NCI-H2107 treated with DMSO at 0.1 percent for 48 hours (cell line): ENCODE measurements at regions not wholly inside any gene's neighbourhood (a gene's known extent, or its start where the extent isn't known, plus 50 kb on each side); places are given as distances from the start of the nearest gene placed in this dataset.

Experiments
- DNase-seq: peaks from one replicate; lab custom pipeline; 2025; ENCODE audit not compliant: unreplicated experiment; lab: John Stamatoyannopoulos, UW

DNA sequence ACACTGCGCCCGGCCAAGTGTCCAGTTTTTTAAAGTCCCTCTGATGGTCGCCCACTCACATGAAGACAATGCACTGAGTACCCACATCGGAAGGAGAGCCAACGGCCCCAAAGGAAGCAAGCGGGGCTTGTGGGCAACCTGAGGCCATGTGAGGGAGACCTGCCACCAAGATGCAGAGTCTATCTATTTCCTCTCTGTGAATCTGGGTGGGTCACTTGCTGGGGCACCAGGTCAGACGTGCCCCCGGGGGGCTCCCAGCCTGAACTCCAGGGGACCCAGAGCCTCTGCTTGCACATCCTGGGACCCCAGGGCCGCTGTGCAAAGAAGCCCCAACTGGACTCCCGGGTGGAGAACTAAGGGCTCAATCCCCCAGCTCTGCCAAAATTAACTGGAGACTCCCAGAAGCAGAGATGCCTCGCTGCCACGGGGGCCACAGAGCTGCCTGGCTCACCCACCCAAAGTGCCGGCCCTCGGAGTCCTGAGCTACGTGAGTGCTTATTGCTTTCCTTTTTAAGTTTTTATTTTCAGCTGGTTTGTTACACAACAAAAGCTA is 106.4 kb downstream of the BRD1 start:
- no peak for DNase-seq

- DNase-seq = no peak
Measured at GRCh38 chr22:49720279-49720959, 107.3 kb downstream of the BRD1 start.

GRCh38 chr22:49719046-49719445 is 108.6 kb downstream of the BRD1 start:
- no peak for DNase-seq

DNA sequence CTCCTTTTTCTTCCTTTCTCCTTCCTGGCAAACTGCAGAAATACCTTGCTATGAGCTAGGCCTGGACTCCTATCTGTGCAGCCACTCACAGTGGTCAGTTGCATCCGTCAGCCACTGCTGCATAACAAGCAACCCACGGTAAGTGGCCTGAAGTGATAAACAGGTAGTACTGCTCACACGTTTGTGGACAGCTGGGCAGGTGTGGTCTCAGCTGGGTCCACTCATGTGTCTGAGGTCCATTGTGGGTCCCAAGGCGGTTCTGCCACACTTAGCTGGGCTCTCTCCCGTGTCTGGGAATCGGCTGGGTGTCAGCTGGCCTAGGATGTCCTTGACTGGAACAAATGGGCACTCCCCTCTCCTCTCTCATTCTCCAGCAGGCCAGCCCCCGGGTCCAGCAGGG is 109.3 kb downstream of the BRD1 start:
- no peak for DNase-seq

DNA sequence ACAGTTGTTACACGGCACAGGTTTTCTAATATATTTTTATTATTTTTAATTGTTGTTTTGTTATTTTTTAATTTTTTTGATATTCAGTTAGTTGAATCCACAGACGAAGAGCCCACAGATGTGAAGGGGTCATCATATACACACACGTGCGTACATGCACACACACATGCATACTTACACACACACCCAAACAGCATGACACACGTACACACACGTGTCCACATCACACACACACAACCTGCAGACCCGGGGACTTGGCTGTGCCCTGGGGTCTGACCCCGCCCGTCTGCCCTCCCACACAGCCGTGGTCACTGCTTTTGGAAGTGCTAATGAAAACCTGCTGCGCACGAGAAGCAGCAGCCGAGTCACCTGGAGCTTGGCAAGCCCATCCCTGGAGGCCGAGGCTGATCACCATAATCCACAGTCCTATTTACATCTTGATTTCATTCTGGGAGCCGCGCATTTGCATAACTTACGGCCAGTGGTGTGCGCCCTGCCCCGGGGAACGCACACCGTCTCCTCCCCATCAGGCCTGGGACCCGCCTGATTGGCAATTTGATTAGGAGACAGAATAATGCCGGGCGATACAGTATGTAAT is 110.3 kb downstream of the BRD1 start:
- no peak for DNase-seq

DNA sequence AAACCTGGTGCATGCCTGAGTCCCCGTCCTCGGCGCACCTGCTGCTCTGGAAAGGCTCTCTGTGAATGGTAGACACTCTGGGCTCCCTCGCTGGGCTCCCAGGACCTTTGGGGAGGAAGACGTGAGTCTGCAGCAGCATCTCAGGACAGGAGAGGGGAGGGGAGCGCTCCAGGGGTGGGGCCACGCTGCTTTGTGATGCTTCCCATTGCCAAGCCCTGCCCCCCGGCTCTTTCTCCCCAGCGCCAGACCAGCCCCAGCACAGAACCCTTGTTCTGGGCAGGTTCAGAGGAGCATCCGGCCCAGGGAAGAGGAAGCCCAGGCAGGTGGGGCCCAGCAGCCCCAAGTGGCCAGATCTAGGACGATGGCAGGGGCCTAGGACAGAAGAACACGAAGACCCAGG is 111.2 kb downstream of the BRD1 start:
- no peak for DNase-seq

- DNase-seq = no peak
Measured at GRCh38 chr22:49715450-49715849, 112.2 kb downstream of the BRD1 start.

DNA sequence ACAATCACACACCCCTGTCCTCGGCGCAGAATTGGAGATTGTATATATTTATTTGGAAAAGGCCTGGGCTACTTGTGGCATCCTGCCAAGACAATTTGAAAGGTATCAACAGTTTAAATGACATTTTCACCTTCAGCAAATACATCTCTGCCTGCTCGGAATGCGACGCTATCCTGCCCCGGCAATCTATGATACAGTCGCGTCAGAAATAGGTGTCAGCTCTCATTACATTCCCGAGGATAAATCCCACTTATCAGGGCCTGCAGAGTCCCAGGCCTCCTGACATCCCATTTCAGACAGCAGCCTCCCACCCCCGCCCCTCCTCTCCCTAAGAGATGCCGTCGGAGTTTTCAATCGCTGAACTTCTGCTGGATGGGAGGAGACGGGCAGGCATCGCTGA is 114.7 kb downstream of the BRD1 start:
- no peak for DNase-seq

- no peak for DNase-seq
Measured at GRCh38 chr22:49712195-49712791, 115.4 kb downstream of the BRD1 start.

DNA sequence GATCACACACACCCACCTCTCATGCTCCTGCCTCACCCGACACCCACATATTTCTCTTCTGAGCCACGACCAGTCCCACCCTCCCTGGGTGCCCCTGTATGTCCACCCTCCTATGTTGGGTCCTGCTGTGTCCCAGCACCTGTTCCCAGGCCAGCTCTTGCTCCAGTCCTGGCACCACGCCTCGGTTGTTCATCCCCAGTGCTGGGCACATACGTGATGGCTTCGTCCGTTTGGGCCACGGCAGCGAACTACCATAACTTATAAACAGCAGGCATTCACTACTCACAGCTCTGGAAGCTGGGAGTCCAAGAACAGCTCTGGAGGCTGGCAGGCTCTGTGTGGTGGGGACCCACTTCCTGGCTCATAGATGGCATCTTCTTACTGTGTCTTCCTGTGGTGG is 116.9 kb downstream of the BRD1 start:
- DNase-seq = no peak

- DNase-seq = no peak
Measured at GRCh38 chr22:49709464-49709863, 118.2 kb downstream of the BRD1 start.

DNA sequence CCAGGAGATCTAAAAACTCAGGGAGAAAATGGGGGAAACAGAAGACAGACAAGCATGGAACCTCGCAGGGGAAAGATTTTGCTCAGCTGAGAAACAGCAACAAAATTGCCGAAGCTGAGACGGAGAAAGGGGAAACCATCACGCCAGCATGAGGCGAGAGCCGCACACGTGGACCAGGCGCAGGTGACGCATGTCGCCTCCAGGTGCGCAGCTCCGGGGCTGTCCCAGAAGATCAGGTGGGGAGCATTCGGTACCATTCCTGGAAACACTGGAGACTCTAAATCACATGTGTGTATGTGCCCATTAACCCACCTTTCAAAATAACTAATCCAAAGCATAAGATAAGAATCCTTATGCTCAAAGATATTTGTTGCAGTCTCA is 121.7 kb downstream of the BRD1 start:
- DNase-seq = no peak

- DNase-seq = no peak
Measured at GRCh38 chr22:49705216-49705971, 122.3 kb downstream of the BRD1 start.

DNA sequence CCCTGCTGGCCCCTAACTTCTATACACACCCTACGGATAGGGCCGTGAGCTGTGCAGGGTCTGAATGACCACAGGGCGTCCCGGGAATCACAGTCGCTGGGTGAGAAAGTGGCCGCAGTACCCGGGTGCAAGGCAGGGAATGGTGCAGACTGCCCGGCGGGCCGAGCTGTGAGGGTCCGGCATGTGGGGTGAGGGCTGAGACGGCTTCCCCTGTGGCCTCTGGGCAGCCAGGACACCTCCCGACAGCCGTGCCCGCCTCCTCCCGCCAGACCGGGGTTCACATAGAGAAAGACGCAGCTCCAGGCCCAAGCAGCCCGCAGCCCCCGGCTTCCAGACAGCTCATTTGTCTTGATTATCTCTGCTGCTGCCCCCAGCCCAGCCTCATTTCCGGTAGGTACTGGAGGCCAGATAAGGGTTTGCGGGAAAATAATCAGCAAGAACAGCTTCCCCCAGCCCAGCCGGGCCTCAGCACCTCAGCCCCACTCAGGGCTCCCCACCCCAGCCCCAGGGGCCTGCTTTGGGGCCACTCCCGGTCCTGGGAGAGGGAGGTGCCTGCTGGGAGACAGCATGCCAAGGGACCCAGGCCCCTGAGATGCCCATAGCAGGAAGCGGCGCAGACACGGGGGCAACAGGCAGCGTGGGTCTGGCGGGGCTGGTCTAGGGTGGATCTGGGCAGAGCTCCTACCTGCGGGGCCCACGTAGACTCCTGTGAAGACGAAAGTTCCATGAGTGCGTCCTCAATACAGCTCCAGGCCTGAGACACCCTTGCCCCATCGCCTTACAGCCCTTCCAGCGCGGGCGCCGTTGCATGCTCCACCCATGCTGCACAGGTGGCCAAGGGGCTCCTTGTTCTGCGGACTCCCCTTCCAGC is 123.1 kb downstream of the BRD1 start:
- DNase-seq = no peak

- no peak for DNase-seq
Measured at GRCh38 chr22:49703990-49704344, 123.7 kb downstream of the BRD1 start.

- no peak for DNase-seq
Measured at GRCh38 chr22:49703505-49703904, 124.2 kb downstream of the BRD1 start.

DNA sequence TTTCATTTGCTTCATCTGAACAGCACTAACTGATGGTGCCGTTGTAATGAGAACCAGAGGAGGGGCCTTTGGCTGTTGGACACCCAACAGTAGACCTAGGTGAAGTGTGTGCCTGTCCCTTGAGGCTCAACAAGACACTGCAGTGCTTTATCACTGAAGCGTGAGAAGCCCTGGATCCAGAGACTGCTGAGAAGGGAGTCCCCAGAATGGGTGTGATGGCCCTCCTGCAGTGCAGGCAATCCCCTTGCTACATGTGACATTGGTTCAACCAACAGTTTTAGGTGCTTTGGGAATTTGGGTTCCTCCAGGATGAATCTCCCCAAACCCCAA is 125.6 kb downstream of the BRD1 start:
- no peak for DNase-seq

DNA sequence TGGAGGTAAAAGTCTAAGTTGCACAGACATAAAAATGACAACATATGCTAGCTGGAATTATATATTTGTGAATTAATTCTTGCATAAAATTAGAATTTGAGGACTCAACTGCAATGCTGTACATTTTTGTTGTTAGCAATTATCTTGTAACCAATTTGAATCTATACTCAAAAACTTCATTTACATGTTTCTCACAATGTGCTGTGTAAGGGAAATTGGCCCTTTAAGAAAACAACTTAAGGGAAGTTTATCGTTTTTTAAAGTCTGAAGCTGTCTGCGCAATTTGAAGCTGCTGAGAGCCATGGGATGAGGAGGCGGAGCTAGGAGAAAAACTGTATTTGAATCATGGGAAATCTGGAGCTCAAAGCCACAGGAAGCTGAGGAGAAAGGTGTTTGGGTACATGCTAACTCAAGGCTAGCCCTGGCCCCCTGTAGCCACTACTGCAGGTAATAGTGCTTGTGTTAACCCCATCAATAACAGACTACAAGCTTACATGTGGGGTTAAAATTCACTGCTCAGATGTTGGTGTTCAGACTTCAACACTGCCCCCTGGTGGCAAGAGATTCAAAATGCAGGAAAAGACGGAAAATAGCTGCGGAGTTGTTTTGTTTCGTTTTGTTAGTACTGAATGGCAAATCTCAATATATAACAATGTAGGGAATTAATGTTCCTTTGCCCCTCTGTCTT is 126.1 kb downstream of the BRD1 start:
- no peak for DNase-seq

DNA sequence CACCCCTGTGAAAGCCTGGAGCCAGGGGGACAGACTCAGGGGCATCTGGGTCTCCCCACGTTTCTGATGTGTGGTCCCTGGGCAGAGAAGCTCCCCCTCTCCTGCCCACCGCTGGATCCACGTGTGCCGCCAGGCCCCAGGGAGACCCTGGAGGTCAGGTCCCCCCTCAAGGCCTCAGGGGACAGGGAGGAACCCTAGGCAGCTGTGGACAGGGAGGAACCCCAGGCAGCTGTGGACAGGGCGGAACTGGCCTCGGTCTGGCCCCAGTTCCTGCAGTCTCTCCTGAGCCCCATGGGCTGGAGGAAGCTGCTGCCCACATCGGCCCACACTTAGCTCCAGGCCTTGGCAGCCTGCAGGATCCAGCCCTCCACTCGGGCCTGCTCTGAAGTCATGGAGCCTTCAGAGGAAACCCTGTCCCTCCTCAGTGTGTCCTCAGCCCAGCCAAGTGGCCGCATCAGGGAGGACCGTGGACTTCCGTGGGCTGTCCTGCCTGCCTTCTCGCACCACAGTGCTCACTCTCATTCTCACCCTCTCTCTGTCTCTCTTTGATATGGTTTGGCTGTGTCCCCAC is 127.7 kb downstream of the BRD1 start:
- no peak for DNase-seq

DNA sequence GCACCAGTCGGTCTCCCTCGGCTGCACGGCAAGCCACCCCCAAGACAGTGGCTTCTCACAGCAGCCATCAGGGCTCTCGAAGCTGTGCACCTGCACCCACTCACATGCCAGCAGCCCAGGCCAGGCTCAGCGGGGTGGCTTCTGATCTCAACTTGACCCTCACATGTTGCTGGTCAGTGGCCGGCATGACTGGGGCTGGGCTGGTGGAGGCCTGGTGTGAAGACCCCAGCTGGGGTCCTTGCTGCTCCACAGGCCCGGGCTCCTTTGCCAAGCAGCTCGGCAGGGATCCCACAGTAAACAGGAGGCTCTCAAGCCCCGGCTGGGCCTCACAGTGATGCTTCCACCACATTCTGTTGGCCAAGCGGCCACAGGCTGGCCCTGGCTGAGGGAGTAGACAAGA is 128.2 kb downstream of the BRD1 start:
- DNase-seq = no peak
